Activated T-cell treated with anti-CD3 and anti-CD28 coated beads, Interleukin-2, amount 50 U/mL, for 48 hours (primary cell): ENCODE measurements at regions not wholly inside any gene's neighbourhood (a gene's known extent, or its start where the extent isn't known, plus 50 kb on each side); places are given as distances from the start of the nearest gene placed in this dataset.
"Not testable (repeated sequence)": the region's sequence is repeated elsewhere in the genome, so short reads cannot be mapped to it uniquely, and the experiment has no call there.

Experiments used
- DNase-seq, 2 experiments: peaks; one replicate each; pipeline ENCODE4 v3.0.0-alpha.2; 2020

DNA sequence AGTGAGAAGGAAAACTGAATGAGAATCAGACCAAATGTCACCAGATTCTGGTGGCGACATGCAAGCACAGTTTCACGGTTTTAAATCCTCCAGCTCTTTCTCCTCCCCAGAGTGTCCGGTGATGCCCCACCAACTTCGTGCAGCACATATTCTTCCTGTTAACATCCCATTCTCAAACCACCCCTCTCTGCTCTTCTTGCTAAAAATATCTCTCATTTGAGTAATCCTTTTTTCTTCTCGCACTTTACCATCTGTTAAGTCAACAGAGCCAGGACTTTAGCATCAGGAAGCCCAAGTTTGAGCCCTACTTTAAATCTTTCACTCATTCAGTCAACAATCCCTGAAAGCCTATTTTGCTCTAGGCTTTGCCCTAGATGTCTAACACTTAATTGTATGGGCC is 68.2 kb upstream of the VGLL4 start:
- DNase-seq = no peak

DNA sequence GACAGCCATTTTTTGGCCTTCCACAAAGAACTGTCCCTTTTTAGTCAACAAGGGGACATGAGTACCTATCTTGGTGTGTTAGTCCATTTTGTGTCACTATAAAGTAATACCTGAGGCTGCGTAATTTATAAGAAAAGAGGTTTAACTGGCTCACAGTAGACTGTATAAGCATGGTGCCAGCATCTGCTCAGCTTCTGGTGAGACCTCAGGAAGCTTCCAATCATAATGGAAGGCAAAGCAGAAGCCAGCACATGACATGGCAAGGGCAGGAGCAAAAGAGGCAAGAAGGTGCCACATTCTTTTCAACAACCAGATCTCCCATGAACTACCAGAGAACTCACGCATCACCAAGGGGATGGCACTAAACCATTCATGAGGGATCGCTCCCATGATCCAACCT is 66.1 kb upstream of the VGLL4 start:
- DNase-seq = no peak

DNA sequence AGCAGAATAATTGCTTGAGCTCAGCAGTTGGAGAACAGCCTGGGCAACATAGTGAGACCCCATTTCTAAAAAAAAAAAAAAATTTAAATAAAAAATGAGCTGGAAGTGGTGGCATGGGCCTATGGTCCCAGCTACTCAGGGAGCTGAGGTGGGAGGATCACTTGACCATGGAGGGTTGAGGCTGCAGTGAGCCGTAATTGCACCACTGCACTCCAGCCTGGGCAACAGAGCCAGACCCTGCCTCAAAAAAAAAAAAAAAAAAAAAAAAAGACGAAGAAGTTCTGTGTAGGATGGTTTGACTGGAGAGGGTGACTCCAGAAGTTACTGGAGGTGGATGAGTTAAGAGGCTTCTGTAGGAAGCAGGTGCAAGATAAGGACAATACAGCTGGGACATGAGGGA is 63.4 kb upstream of the VGLL4 start:
- DNase-seq = not testable (repeated sequence)

DNA sequence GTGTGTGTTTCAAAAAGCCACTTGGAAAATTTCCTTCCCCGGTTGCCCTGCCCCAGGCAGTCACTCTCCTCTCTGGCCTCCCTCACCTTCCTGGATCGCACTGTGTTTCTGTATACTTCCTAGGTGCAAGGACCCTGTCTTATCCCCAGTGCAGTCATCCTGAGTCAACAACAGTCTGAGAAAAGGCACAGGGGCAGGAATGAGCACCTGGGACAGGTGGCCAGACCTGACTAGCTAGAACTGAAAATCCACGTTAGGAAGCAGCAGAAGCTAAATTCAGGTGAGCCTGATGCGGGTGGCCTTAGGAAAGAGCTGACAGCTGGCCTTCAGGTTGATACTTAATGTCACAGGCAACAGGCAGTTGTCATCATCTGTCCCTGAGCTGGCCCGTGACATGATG is 62.9 kb upstream of the VGLL4 start:
- DNase-seq = no peak

DNA sequence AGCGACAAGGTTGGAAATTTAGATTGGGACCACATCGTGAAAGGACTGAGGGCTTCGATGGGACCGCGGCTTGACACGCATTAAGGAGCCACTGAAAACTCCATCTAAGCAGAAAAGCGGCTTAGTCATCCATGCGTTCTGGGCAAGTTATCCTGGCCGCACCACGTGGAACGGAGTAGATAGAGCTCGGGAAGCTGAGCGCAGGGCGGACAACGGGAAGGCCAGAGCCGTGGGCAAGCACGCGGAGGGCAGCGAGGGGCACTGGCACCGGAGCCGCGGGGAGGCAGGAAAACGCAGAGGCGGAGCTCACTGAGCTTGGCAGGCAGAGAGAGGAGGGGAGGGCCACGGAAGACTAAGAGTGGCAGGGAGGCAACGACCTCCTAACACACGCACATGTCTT is 61.3 kb upstream of the VGLL4 start:
- DNase-seq = no peak

DNA sequence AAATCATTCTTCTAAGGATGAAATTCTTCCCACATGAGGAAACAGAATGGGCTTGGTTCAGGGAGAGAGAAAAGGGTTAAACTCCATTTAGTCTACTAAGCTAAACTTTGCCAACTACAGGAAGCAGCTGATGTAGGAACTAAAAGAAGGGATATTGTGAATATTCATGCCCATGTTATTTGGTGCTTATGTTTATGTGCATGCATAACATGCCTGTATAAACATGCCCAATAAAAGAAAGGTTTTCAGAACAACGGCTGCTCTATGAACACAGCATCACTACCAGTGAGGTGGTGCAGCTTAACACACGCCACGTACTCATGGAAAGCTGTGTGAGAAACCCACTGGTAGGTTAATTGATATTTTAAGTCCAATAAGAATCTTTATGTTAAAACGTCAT is 59.4 kb upstream of the VGLL4 start:
- DNase-seq = no peak

DNA sequence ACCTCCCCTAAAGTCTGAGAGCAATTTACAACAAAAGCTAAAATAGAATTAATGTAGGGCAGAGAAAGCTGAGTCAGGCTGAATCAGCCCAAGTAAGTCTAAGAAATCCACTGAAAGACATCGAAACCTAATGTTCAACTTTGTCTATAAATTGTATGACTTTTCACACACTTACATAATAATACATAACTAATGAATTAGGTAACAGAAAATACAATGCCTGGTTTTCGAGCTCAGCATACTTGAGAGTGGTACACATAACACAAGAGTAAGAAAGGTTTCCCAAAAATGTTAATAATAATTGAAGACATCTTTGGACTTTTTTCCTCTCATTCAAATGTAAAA is 55.3 kb upstream of the VGLL4 start:
- no peak for DNase-seq

DNA sequence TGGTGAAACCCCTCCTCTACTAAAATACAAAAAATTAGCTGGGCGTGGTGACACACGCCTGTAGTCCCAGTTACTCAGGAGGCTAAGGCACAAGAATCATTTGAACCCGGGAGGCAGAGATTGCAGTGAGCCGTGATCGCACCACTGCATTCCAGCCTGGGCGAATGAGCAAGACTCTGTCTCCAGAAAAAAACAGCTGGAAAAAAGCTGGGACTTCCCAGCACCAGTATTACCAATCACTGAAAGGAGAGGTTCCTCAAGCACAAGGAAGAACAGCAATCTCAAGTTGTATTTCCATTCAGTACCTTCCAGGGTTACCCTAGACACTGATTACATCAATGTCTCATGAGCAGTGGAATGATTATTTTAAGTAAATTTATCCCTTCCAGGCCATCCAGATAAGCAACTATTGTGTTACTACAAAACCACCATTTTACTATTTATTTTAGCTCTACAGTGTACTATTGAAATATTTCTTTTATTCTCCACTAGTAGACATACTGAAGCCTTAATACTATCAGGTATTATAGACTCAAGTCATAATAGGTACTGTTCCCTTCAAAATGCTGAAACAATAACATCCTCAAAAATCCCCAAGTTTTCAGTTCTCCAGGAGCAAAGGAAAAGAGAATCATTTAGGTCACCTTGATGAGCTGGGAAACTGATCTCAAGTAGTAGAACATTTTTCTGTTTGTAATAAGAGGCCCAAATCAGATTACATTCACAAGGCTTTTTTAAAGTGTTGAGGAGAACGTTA is 54.8 kb upstream of the VGLL4 start:
- no peak for DNase-seq

DNA sequence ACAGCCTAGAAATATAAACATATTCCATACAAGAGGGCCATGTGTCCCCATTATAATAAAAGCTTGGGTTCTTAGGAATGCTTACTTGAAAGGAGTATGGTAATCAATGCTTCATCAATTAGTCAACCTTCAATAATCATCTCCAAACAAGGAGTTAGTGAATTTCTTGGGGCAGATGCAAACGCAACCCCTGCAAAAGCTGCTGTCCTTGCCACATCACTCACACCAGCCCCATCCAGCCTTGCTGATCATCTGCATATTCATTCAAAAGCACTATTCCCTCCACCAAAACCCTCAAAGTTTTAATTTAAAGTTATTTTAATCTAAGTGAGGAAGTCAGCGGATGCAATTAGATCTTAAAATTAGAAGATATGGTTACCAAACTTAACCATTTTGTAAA is 54.0 kb upstream of the VGLL4 start:
- no peak for DNase-seq

DNA sequence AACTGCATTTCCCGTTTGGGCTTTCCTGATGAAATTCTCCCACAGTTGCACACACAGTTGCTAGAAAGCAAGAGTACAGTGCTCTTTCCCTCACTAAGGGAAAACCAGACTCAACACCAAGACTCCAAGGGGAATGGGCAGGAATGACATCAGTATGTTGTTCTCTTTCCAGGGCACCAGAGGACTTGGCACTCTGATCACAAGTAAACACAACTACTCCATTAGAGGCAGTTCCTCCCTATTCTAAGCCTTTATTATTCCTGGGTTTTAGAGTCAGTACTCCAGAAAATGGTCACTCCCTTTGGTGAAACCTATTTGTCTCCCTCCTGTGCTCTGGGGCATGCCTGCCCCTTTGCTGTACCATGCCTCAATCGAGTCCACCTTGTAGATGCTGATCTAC is 52.3 kb upstream of the VGLL4 start:
- no peak for DNase-seq
